HG02870 (cell line): ENCODE measurements at regions not wholly inside any gene's neighbourhood (a gene's known extent, or its start where the extent isn't known, plus 50 kb on each side); places are given as distances from the start of the nearest gene placed in this dataset.
"Not testable (repeated sequence)": the region's sequence is repeated elsewhere in the genome, so short reads cannot be mapped to it uniquely, and the experiment has no call there.

Experiments used
- ATAC-seq: cut with Tn5 transposase; IDR thresholded peaks from one replicate; pipeline ENCODE4 v1.9.1; 2021; ENCODE audit warnings: mild to moderate bottlenecking, moderate library complexity; ENCODE audit not compliant: unreplicated experiment

DNA sequence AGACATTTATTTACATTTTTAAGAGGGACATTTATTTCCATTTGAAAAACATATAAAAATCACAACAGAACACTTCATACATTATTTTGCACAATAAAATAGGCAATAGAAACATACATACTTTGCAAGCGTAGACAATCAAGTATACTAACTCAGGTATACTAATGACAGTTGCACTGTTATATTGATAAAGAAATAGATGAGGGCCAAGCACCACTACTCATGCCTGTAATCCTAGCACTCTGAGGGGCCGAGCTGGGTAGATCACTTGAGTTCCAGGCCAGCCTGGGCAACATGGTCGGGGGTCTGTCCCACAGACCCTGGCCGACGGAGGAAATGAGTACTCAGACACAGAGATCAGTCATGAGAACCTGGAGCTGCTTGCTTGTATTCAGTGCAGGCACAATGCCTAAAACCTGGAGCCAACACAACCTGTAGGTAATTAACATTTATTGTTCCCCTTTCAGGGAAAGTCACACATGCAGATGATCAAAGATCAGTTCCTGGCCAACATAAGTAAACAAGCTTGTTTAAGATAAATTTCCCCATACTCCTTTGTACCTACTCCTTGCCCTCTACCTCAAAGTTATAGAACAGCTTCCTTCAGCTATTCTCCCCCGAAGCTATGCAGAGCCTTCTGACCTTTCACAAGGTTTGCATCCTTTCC, 1960.2 kb downstream of the SUCLG1 start:
- ATAC-seq = no peak

DNA sequence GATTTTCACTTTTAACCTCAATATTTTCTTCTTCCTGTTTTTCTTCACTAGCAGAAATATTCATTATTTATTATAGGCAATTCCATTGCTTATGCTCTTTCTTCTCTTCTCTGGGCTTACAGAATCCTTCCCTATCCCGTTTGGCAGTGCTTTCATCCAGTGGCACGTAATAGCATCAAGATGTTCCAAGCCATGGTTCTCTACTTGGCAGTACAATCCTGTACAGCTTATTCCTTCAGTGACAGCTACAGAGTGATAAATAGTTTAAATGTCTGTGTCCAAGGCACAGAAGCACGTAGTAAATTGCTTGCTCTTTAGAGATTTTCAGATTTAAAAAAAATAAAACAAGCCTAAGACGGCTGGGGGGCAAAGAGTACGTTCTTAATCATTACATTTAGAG, 1964.3 kb downstream of the SUCLG1 start:
- no peak for ATAC-seq

GRCh38 chr2:82491591-82491990, 1967.5 kb downstream of the SUCLG1 start:
- ATAC-seq = no peak

GRCh38 chr2:82487354-82487753, 1971.7 kb downstream of the SUCLG1 start:
- ATAC-seq = no peak

GRCh38 chr2:82485701-82486100, 1973.4 kb downstream of the SUCLG1 start:
- ATAC-seq = no peak

DNA sequence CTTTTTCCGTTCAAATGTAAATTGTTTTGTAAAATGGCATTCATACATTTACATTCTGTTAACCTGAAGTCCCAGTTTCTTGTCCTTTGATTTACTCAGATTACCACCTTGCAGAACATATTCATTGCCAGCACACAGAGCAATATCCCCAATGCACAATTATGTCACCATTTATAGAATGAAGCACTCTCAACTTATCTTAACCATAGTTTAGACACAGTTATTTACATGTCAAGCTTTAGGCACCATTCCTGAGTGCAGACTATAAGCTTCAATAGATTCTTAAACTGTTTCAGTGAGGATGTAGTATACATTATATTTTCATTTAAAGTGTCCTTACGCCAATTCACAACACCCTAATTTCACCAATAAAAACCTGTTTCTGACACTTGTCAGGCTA, 1977.9 kb downstream of the SUCLG1 start:
- ATAC-seq = no peak

GRCh38 chr2:82478641-82479040, 1980.4 kb downstream of the SUCLG1 start:
- ATAC-seq = no peak

GRCh38 chr2:82476094-82476493, 1983.0 kb downstream of the SUCLG1 start:
- ATAC-seq = no peak

DNA sequence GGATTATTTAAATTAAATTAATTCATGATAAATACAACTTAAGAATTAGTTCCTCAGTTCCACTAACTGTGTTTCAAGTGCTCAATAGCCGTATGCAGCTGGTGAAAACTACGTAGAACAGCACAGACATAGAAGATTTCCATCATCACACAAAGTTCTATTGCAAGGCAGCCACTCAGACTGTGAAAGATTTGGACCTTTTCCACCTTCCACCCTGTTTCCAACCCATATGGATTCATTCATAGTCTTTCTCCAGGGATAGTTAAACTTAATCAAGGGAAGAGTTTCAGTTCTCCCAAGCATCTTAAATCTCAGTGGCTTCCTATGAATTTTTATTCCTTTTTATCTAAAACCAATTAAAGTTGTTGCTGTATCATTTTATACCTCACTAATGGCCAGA, 2030.8 kb downstream of the SUCLG1 start:
- no peak for ATAC-seq

DNA sequence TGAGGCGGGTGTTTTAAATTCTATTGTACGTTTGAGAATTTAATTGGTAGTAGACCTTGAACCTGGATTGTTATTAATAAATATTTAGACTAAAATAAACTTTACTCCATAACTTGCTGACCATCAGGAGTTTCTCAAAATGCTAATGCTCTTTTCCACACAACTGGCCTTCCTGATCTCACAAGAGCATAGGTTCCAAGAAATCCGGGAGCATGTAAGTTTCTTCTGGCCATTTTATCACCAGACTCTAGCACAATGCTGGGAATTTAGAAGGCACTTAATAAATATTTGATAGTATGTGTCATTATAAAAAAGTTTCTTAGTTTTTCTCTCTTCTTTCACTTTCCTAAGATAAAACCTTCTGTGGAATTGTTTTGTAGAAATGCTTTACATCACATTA, 2047.1 kb downstream of the SUCLG1 start:
- no peak for ATAC-seq

DNA sequence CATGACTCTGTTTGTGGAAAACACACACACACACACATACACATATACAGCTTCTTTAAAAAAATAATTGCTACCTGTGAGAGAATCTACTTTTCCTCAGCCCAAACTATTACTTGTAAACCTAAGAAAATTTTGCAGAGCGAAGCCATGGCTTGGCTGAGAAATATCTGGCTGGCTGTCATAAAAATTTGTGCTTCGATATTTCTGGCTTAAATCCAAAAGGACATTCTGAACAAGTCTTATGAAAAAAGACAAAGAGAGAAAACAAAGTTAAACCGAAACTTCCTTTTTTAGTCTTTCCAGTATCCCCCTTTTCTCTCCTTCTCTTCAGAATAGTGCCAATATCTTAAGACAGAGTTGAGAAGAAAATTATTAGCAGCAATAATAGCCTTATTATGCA, 2048.0 kb downstream of the SUCLG1 start:
- no peak for ATAC-seq

DNA sequence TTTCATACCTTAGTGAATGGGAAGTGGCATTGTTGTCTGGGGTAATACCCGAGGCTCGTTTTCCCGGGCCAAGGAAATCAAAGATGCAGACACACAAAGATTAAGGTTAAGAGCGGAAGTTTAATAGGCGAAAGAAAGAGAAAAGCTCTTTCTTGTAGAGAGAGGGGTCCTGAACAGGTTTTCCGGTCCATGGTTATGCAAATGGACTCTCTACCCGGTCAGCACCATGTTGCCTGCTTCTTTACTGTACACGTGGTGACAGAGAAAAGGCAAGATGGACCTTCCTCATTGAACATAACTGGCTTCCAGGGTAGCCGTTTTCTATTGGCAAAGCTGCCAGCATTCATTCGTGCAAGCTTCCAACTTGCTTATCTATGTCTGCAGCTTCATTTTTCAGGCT, 2063.5 kb downstream of the SUCLG1 start:
- no peak for ATAC-seq

DNA sequence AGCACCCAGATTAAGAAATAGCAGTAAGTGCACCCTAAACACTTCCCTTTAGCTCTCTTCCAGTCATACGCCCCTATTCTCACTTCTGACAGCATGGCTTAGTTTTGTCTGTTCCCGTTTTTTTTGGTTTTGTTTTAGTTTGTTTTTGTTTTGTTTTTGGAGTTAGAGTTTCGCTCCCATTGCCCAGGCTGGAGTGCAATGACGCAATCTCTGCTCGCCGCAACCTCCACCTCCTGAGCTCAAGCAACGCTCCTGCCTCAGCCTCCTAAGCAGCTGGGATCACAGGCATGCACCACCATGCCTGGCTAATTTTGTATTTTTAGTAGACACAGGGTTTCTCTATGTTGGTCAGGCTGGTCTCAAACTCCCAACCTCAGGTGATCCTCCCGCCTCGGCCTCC, 2067.7 kb downstream of the SUCLG1 start:
- no peak for ATAC-seq

GRCh38 chr2:82355622-82356021, 2051.1 kb upstream of the LRRTM1 start:
- ATAC-seq = no peak

GRCh38 chr2:82345910-82346309, 2041.4 kb upstream of the LRRTM1 start:
- ATAC-seq = no peak

DNA sequence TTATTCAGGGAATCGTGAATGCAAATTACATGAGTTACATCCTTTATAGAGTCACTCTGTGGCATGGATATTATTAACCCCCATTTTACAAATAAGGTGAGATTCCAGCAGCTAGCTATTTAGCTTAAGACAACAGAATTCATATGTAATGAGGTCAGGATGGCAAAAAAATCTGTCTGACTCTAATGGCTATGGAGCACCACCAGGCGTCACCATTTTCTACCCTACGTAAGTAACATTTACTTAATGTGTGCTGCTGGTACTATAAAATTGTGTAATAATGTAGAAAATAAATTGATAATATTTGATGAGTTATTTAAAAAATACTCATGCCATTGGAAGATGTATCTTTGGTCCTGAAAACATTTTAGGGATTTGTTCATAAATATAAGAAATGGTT, 2040.1 kb upstream of the LRRTM1 start:
- no peak for ATAC-seq

- no peak for ATAC-seq
These were observed 2037.8 kb upstream of the LRRTM1 start for GRCh38 chr2:82342356-82342755.

DNA sequence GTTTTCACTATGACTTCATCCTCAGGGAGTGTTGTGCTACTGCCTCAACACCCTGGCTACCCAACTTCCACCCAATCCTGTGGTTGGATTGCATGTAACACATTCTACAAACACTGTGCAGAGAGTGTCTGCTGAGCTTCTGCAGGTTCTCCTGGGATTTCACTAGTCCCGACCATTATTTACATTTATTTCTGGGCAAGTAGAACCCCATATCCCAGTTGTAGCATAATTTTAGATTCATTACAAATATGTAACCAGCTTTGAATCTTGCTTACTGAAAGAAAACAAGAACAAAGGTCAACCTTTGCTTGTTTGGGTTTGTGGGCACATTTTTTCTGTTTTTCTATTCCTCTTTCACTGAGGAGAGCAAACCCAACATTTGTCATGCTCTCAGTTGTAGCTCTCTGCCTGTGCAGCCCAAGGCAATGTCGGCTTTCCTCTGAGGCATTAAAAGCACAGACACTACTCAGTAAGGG, 2036.1 kb upstream of the LRRTM1 start:
- no peak for ATAC-seq

DNA sequence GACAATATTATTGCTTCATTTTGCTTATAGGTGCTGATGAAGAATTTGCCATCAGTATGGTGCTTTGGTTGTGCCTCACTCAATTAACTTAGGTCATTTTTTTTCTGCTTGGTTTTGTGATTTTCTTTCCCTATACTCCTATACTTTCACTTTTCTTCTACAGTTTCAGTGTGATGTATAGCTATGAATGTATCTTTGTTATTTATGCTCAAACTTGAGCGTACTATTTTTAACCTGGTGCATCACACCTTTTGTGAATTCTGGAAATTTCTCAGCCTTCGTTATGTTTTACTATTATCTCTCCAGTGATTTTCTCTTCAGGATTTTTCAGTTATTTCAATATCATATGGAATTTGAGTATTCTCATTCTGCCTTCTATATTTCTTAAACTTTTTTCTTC, 2035.3 kb upstream of the LRRTM1 start:
- no peak for ATAC-seq

GRCh38 chr2:82333697-82334096, 2029.1 kb upstream of the LRRTM1 start:
- ATAC-seq = no peak

DNA sequence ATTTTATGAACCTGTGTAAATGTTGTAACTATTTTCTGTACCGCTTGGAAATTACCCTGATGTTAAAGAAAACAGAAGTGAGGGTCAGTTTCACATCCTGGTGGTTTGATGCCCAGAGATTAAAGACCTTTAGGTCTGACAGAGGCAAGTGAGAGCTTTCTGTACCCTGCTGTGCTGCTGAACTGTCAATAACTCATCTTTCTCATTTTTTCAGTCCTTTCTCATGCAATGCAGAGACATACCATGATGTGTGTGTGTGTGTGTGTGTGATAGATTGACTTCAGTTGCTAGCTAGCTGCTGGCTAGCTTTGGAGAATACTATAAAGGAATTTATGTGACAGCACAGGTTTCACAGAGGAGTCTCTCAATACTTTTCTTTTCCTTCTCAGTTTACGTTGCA, 2025.6 kb upstream of the LRRTM1 start:
- ATAC-seq = no peak

DNA sequence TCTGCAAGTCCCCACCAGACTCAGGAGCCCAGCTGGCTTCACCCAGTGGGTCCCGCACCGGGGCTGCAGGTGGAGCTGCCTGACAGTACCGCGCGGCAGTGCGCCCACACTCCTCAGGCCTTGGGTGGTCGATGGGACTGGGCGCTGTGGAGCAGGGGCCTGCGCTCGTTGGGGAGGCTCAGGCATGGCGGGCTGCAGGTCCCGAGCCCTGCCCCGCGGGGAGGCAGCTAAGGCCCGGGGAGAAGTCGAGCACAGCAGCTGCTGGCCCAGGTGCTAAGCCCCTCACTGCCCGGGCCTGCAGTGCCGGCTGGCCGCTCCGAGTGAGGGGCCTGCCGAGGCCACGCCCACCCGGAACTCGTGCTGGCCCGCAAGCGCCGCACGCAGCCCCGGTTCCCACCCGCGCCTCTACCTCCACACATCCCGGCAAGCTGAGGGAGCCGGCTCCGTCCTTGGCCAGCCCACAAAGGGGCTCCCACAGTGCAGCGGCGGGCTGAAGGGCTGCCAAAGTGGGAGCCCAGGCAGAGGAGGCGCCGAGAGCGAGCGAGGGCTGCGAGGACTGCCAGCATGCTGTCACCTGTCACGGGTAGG, 2021.7 kb upstream of the LRRTM1 start:
- not testable (repeated sequence) for ATAC-seq

- no peak for ATAC-seq
These were observed 2015.7 kb upstream of the LRRTM1 start for GRCh38 chr2:82320296-82320695.
